Neural progenitor cell (in vitro differentiated cells): ENCODE measurements at regions not wholly inside any gene's neighbourhood (a gene's known extent, or its start where the extent isn't known, plus 50 kb on each side); places are given as distances from the start of the nearest gene placed in this dataset.

ENCODE experiments used
- DNase-seq: peaks from one replicate; pipeline ENCODE4 v3.0.0-alpha.2; 2016; ENCODE audit warnings: low spot score
- H2AFZ ChIP-seq: fragments of 200-600 bp; sonication (generic); replicated peaks from 2 replicates; pipeline ENCODE4 v1.6.1; 2016; ENCODE audit warnings: antibody characterized with exemption
- H3F3A ChIP-seq: fragments of 200-600 bp; sonication (generic); 2 replicates; pipeline ENCODE4 v1.6.1; 2016; ENCODE audit warnings: antibody characterized with exemption, low read depth
- H3K27ac ChIP-seq: fragments of 200-600 bp; sonication (generic); 2 replicates; pipeline ENCODE4 v1.5.1; 2016; ENCODE audit warnings: mild to moderate bottlenecking
- H3K27me3 ChIP-seq: fragments of 200-600 bp; sonication (generic); 2 replicates; pipeline ENCODE4 v1.6.1; 2016; ENCODE audit warnings: mild to moderate bottlenecking, moderate library complexity
- H3K36me3 ChIP-seq: fragments of 200-600 bp; sonication (generic); 2 replicates; pipeline ENCODE4 v1.5.1; 2016
- H3K4me1 ChIP-seq: fragments of 200-600 bp; sonication (generic); 2 replicates; pipeline ENCODE4 v1.6.1; 2016; ENCODE audit warnings: mixed run types
- H3K4me2 ChIP-seq: fragments of 200-600 bp; sonication (generic); 2 replicates; pipeline ENCODE4 v1.6.1; 2016
- H3K4me3 ChIP-seq: fragments of 200-600 bp; sonication (generic); 2 replicates; pipeline ENCODE4 v1.5.1; 2016
- H3K79me2 ChIP-seq: fragments of 200-600 bp; sonication (generic); 2 replicates; pipeline ENCODE4 v1.6.1; 2016; ENCODE audit warnings: low read depth
- H3K9ac ChIP-seq: fragments of 200-600 bp; sonication (generic); 2 replicates; pipeline ENCODE4 v1.6.1; 2016
- H3K9me3 ChIP-seq: fragments of 200-600 bp; sonication (generic); 2 replicates; pipeline ENCODE4 v1.5.1; 2016; ENCODE audit warnings: low read depth
- H4K20me1 ChIP-seq: fragments of 200-600 bp; sonication (generic); 2 replicates; pipeline ENCODE4 v1.6.1; 2016; ENCODE audit warnings: low read depth
- H3K27ac Mint-ChIP-seq: 3 replicates; pipeline ENCODE4 v1.8.0; 2021; ENCODE audit warnings: mixed read lengths
- H3K27me3 Mint-ChIP-seq: 2 replicates; pipeline ENCODE4 v1.8.0; 2022; ENCODE audit warnings: low read depth, mild to moderate bottlenecking, inconsistent platforms, moderate library complexity, mixed read lengths; ENCODE audit not compliant: insufficient read depth
- H3K36me3 Mint-ChIP-seq: 3 replicates; pipeline ENCODE4 v1.8.0; 2021; ENCODE audit warnings: mixed read lengths
- H3K4me1 Mint-ChIP-seq: 3 replicates; pipeline ENCODE4 v1.8.0; 2021; ENCODE audit warnings: mixed read lengths
- H3K4me3 Mint-ChIP-seq: 3 replicates; pipeline ENCODE4 v1.8.0; 2021; ENCODE audit warnings: mild to moderate bottlenecking, moderate library complexity, mixed read lengths
- H3K9me3 Mint-ChIP-seq: 3 replicates; pipeline ENCODE4 v1.8.0; 2020; ENCODE audit warnings: mixed read lengths
- EZH2 ChIP-seq: fragments of 200-600 bp; sonication (generic); IDR thresholded peaks from 2 replicates; pipeline ENCODE4 v1.6.1; 2017; ENCODE audit warnings: antibody characterized with exemption, mild to moderate bottlenecking, moderate library complexity
- EZH2phosphoT487 ChIP-seq: fragments of 200-600 bp; sonication (generic); IDR thresholded peaks from 2 replicates; pipeline ENCODE4 v1.6.1; 2017; ENCODE audit warnings: antibody characterized with exemption
- TF ChIP-seq, protein P1 (sequence below): fragments of 200-600 bp; sonication (generic); IDR thresholded peaks from 2 replicates; pipeline ENCODE4 v1.5.1; 2017; ENCODE audit warnings: antibody characterized with exemption, mild to moderate bottlenecking

DNA sequence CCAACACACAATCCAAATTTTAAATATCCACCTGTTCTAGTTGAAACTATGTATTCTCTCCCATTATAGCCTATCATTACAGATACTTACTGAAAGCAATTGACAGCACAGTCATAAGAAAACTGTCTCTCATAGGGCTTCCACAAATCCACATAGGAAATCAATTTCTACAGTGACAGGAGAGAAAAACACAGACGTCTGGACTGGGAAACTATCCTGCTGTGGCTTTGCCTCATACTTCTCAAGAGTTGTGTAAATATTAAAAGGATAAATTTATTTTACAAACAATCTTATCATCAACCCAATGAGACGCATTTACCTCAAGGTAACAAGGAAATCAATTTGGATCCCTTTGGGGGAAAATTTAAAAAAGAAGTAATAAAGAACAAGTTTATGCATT lies 517.5 kb downstream of the EFNA5 start:
- no peak overlapping the region for H3K4me2 ChIP-seq
- Mint-ChIP-seq H3K4me1 (no peaks in the 10 kb centered on the region), H3K27ac (no peak overlapping the region), H3K27me3 (no peaks in the 10 kb centered on the region), H3K36me3 (no peaks in the 10 kb centered on the region), H3K4me3 (no peak overlapping the region), H3K9me3 (no peaks in the 10 kb centered on the region)
- no peak overlapping the region for H3K4me3 ChIP-seq
- no peaks in the 10 kb centered on the region for H3F3A ChIP-seq
- no peak overlapping the region for H3K9ac ChIP-seq
- DNase-seq, result no peak
- H3K27me3 ChIP-seq, result no peaks in the 10 kb centered on the region
- H3K27ac ChIP-seq, result no peak overlapping the region
- no peaks in the 10 kb centered on the region for H3K36me3 ChIP-seq
- no peaks in the 10 kb centered on the region for H3K4me1 ChIP-seq
- H4K20me1 ChIP-seq, result no peaks in the 10 kb centered on the region
- H2AFZ ChIP-seq, result no peak overlapping the region
- H3K79me2 ChIP-seq, result no peaks in the 10 kb centered on the region
- TF ChIP-seq EZH2 (no peak), EZH2phosphoT487 (no peak)
- TF ChIP-seq, protein P1, sequence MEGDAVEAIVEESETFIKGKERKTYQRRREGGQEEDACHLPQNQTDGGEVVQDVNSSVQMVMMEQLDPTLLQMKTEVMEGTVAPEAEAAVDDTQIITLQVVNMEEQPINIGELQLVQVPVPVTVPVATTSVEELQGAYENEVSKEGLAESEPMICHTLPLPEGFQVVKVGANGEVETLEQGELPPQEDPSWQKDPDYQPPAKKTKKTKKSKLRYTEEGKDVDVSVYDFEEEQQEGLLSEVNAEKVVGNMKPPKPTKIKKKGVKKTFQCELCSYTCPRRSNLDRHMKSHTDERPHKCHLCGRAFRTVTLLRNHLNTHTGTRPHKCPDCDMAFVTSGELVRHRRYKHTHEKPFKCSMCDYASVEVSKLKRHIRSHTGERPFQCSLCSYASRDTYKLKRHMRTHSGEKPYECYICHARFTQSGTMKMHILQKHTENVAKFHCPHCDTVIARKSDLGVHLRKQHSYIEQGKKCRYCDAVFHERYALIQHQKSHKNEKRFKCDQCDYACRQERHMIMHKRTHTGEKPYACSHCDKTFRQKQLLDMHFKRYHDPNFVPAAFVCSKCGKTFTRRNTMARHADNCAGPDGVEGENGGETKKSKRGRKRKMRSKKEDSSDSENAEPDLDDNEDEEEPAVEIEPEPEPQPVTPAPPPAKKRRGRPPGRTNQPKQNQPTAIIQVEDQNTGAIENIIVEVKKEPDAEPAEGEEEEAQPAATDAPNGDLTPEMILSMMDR, result no peak
- no peaks in the 10 kb centered on the region for H3K9me3 ChIP-seq

DNA sequence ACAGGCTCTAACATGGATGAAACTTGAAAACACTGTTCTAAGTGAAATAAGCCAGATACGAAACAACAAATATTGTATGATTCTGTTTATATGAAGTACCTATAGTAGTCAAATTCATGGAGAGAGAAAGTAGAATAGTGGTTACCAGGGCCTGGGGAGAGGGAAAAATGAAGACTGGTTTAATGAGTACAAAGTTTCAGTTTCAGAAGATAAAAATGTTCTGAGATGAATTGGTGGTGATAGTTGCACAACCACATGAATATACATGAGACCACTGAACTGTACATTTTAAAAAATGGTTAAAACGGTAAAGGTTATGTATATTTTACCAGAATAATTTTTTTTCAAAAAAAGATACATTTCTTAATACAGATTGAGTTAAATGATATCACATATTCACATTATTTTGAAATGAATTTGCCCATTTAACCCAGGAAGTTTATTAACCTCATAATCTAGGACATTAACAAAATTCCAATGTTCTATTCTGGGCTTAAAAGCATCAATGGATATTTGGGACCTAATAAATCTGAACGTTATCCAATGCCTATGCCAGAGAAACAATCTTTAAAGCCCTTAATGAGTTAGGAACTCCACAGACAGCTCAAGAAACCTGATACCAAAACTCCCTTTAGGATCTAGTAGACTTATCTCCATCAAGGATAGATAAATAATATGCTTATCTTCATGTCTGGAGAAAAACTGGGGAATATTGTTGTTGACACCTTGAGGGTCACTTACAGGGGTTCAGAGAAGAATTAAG lies 521.3 kb downstream of the EFNA5 start:
- no peak for DNase-seq
- Histone ChIP-seq H3K27ac (no peak overlapping the region), H3F3A (no peaks in the 10 kb centered on the region), H3K79me2 (no peaks in the 10 kb centered on the region), H3K4me3 (no peak overlapping the region), H3K9me3 (no peaks in the 10 kb centered on the region), H3K4me1 (peaks cover 13% of the 10 kb centered on the region), H3K27me3 (no peaks in the 10 kb centered on the region), H2AFZ (no peak overlapping the region), H4K20me1 (no peaks in the 10 kb centered on the region), H3K36me3 (no peaks in the 10 kb centered on the region), H3K4me2 (no peak overlapping the region), H3K9ac (no peak overlapping the region)
- Mint-ChIP-seq H3K4me3 (no peak overlapping the region), H3K27ac (no peak overlapping the region), H3K27me3 (no peaks in the 10 kb centered on the region), H3K4me1 (peaks cover 6% of the 10 kb centered on the region), H3K9me3 (no peaks in the 10 kb centered on the region), H3K36me3 (no peaks in the 10 kb centered on the region)
- no peak for TF ChIP-seq EZH2phosphoT487
- TF ChIP-seq, protein P1, result no peak
- TF ChIP-seq EZH2, result no peak

DNA sequence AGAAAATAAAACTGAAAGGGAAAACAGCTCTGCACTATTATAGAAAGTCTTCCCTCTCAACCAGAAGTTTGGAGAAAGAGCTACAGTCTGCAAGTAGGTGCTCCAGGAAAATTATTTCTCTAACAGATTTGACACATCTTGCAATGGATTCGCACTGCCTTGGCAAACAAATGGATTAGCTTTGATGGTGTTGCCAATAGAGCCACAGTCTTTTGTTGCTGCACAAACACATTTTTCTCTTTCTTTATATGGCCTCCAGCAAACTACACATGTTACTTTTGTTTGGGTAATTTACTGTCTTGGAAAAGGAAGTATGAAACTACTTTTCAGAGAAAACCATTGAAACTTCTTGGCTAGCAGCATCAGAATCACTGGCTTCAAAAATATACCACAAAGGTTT lies 523.1 kb downstream of the EFNA5 start:
- Histone ChIP-seq H3K4me1 (peaks cover 13% of the 10 kb centered on the region), H3K4me2 (peak overlapping the region; percentile 16), H3K27ac (no peak overlapping the region), H3F3A (no peaks in the 10 kb centered on the region), H3K27me3 (no peaks in the 10 kb centered on the region), H3K36me3 (no peaks in the 10 kb centered on the region), H3K79me2 (no peaks in the 10 kb centered on the region), H3K9ac (no peak overlapping the region), H3K9me3 (no peaks in the 10 kb centered on the region), H3K4me3 (no peak overlapping the region), H4K20me1 (no peaks in the 10 kb centered on the region), H2AFZ (peak overlapping the region; percentile 21)
- Mint-ChIP-seq H3K4me3 (no peak overlapping the region), H3K36me3 (no peaks in the 10 kb centered on the region), H3K27ac (no peak overlapping the region), H3K27me3 (no peaks in the 10 kb centered on the region), H3K9me3 (no peaks in the 10 kb centered on the region), H3K4me1 (peaks cover 6% of the 10 kb centered on the region)
- DNase-seq, result peak; percentile 30
- TF ChIP-seq EZH2 (no peak), EZH2phosphoT487 (no peak)
- TF ChIP-seq, protein P1, result no peak
